Fibroblast of lung (primary cell): ENCODE measurements at regions not wholly inside any gene's neighbourhood (a gene's known extent, or its start where the extent isn't known, plus 50 kb on each side); places are given as distances from the start of the nearest gene placed in this dataset.

Experiments used
- CTCF ChIP-seq, 2 donors: IDR thresholded peaks in 1 of 2; conservative IDR thresholded peaks in 1 of 2; 1 replicate in 1 of 2; 2 replicates in 1 of 2; pipeline ENCODE4 v1.5.1; 2011 to 2012; ENCODE audit warnings: low read length in 2 of 2, control low read depth in 1 of 2, inconsistent platforms in 1 of 2, low read depth in 1 of 2, mild to moderate bottlenecking in 1 of 2
- EZH2 ChIP-seq: IDR thresholded peaks from 2 replicates; pipeline ENCODE4 v1.5.1; 2012; ENCODE audit warnings: low read length, control low read depth, mild to moderate bottlenecking; ENCODE audit errors: missing control alignments

GRCh38 chr6:66159937-66160336, 452.9 kb upstream of the EYS start:
- TF ChIP-seq CTCF (conservative IDR thresholded peaks at IDR 0.05 in 1 of 2, IDR thresholded peaks at IDR 0.05 in 1 of 2; ENCODE audit: low read depth in 1 of 2, low read length in 2 of 2) (no peak), EZH2 (no peak)
